Medulla oblongata (tissue), 1 donor: ENCODE measurements at regions not wholly inside any gene's neighbourhood (a gene's known extent, or its start where the extent isn't known, plus 50 kb on each side); places are given as distances from the start of the nearest gene placed in this dataset.
A peak's percentile ranks its signal among the peaks of the same experiment; 100 is the strongest.

Experiments
- DNase-seq: peaks from one replicate; pipeline ENCODE4 v3.0.0-alpha.2; 2015; ENCODE audit errors: extremely low spot score

- DNase-seq, result no peak
Measured at GRCh38 chr6:169047345-169047744, 206.3 kb downstream of the THBS2 start.

GRCh38 chr6:169046483-169047192 is 207.0 kb downstream of the THBS2 start:
- DNase-seq, result no peak

- no peak for DNase-seq
Measured at GRCh38 chr6:169046021-169046420, 207.6 kb downstream of the THBS2 start.

GRCh38 chr6:169045486-169045885 is 208.2 kb downstream of the THBS2 start:
- peak; percentile 18 for DNase-seq

- peak; percentile 25 for DNase-seq
Measured at GRCh38 chr6:169044381-169045230, 209.0 kb downstream of the THBS2 start.

GRCh38 chr6:169042061-169042460 is 211.6 kb downstream of the THBS2 start:
- no peak for DNase-seq

GRCh38 chr6:169041078-169041477 is 212.6 kb downstream of the THBS2 start:
- no peak for DNase-seq

GRCh38 chr6:169038691-169039090 is 215.0 kb downstream of the THBS2 start:
- no peak for DNase-seq

GRCh38 chr6:169035385-169036240 is 218.0 kb downstream of the THBS2 start:
- no peak for DNase-seq

- DNase-seq, result no peak
Measured at GRCh38 chr6:169034516-169035167, 219.0 kb downstream of the THBS2 start.

GRCh38 chr6:169029861-169030260 is 223.8 kb downstream of the THBS2 start:
- no peak for DNase-seq

GRCh38 chr6:169028343-169028742 is 225.3 kb downstream of the THBS2 start:
- DNase-seq, result no peak

- peak; percentile 51 for DNase-seq
Measured at GRCh38 chr6:169026175-169026574, 227.5 kb downstream of the THBS2 start.

- DNase-seq, result no peak
Measured at GRCh38 chr6:169024047-169024660, 229.5 kb downstream of the THBS2 start.

- no peak for DNase-seq
Measured at GRCh38 chr6:169023161-169023874, 230.3 kb downstream of the THBS2 start.

GRCh38 chr6:169022079-169022478 is 231.6 kb downstream of the THBS2 start:
- DNase-seq, result no peak

- DNase-seq, result no peak
Measured at GRCh38 chr6:169020821-169021220, 232.8 kb downstream of the THBS2 start.

- no peak for DNase-seq
Measured at GRCh38 chr6:169019727-169020491, 233.7 kb downstream of the THBS2 start.

GRCh38 chr6:169019111-169019510 is 234.5 kb downstream of the THBS2 start:
- no peak for DNase-seq

GRCh38 chr6:169016758-169017157 is 236.9 kb downstream of the THBS2 start:
- no peak for DNase-seq
